Femur (tissue), 1 donor: ENCODE measurements at regions not wholly inside any gene's neighbourhood (a gene's known extent, or its start where the extent isn't known, plus 50 kb on each side); places are given as distances from the start of the nearest gene placed in this dataset.

ENCODE experiments used
- DNase-seq: peaks from one replicate; pipeline ENCODE4 v3.0.0-alpha.2; 2017

GRCh38 chr9:119043996-119044395, 325.2 kb downstream of the BRINP1 start:
- DNase-seq: no peak

- DNase-seq: no peak
Observed at GRCh38 chr9:119044806-119045205, 324.4 kb downstream of the BRINP1 start.

DNA sequence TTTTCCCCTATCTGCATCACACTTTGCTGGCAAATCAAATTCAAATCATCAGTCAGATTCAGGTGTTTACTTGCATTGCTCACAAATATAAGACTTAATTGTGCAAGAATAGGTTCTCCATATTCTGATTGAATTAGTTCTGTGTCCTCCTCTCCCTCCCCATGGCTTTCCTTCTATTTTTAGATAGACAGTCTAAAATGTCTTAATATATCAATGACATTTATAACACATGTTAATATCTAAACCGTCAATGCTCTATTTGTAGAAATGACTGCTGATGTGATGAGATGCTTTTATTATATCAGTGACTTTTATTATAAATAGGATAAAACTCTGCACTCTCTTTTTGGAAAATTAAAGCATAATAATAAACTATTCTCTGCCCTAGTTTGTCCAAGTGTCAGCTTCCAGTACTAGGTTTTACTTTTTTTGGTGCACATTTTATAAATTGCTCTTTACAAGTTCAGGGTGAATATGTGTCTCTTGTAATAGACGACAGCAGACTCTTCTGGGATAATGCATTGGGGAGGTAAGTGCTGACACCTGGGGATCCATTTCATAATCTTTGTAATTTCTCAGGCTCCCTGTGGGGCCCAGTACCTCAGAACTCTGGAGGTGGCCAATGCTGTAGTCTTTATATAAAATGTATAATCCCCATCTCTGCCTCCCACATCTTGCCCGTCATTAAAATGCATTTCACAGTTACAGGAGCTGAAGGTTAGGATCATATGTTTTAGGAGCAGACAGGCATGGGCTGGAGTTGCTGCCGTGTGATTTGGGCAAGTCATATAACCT, 321.5 kb downstream of the BRINP1 start:
- DNase-seq: no peak

DNA sequence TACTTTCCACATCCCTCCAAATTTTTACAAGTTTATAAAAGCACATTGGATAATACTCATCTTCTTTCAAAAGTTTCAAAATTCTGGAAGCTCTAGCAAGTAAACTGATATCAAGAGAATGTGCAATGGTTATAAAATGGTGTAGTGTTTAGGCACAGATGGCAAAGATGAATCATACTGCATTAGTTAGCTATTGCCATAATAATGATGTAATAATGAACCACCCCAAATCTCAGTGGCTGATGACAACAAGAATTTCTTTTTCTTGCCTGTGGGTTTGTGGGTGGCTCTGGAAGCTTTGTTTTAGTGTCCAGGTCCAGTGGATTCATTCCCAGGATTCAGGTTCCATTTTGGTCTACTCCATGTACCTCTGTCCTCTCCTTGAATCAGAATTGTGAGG, 319.0 kb downstream of the BRINP1 start:
- no peak for DNase-seq

DNA sequence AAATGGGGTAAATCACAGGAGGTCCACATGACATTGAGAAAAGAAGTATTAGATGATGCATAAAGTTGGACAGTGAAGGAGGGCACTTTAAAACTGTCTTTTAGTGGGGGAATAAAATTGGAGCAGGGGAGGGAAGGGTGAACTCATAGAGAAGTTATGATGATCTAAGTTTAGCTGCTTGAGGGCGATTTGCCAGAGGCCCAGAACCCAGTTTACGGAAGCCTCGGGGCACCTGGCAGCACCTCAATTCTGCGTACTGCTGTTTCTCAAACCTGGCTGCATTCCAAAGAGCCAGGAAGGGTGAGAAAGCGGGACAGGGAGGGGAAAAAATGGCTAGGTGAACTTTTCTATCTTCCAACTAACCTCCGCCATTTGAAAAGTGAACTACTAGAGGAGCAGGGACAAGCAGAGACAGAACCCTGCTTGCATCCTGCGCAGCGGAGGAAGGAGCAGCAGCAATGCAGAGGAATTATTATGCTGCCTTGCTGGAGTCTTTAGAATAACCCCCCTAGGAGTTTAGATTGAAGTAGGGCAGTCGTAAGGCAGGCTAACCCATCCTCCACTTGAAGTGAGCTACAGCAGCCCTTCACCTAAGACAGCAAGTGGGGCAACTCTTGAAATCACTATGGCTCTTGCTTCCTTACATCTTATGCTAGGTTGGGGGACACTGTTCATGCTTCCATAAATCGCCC, 316.8 kb downstream of the BRINP1 start:
- no peak for DNase-seq

- DNase-seq: no peak
Observed at GRCh38 chr9:119053070-119053469, 316.2 kb downstream of the BRINP1 start.

DNA sequence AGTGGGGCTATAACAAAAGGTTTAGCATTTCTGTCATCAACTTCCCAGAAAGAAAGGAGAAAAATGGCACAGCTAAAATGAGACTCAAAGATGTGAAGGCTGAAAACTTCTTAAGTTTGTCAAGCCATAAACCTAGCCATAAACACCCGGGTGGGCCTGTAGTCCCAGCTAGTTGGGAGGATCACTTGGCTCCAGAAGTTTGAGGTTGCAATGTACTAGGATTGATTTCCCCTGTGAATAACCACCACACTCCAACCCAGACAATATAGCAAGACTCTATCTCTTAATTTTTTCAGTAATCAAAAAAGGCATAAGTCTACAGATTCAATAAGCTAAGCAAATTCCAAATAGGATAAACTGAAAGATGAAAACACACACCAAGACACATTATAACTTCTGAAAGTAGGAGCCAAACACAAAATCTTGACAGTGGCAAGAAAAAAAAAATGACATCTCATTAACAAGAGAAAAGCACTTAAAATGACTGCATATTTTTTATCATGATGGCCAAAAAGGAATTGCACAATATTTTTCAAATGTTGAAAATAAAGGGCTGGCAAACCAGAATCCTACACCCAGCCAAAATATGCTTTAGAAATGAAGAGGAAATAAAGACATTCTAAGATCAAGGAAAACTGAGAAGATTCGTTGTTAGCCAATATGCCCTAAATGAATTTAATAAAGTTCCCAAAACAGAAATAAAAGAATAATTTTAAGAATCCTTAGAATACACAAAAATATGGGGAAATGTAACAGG, 308.4 kb downstream of the BRINP1 start:
- DNase-seq: no peak

DNA sequence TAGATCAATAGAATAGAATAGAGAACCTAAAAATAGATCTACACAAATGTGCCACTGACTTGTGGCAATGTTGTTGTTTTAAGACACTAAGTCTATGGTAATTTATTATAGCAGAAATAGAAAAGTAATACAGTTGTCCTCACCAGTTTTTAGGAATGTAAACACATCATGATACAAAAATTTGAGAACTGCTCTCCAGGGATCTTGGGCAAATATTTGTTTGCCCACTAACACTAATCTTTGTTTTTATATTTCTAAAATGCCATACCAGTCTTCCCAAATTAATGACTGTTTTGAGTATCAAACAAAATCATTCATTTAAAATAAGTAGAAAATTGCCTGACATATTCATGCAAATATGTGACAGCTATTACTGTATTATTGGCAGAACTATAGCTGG, 297.6 kb downstream of the BRINP1 start:
- no peak for DNase-seq

- no peak for DNase-seq
Observed at GRCh38 chr9:119074017-119074416, 295.2 kb downstream of the BRINP1 start.

DNA sequence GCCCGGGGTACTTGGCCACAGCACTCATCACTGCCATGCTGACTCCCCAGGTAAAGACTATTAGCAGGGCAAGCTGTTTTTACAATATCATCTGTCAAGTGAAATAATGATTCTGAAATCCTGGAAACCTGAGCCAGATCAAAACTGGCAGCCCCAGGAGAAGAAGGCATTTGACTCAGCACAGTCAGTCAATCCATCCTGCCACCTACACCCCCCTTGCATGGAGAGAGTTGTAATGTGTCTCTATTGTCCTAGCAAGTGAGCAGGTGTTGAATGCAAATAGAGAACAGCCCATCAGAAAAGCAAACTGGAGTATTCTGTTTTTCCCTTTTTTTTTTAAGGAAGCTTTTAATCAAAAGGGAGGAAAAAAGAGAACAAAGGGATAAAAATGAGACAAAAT, 291.2 kb downstream of the BRINP1 start:
- no peak for DNase-seq

GRCh38 chr9:119083673-119084072, 285.6 kb downstream of the BRINP1 start:
- no peak for DNase-seq

- DNase-seq: no peak
Observed at GRCh38 chr9:119086590-119086989, 282.6 kb downstream of the BRINP1 start.

- no peak for DNase-seq
Observed at GRCh38 chr9:119088002-119088547, 281.2 kb downstream of the BRINP1 start.

DNA sequence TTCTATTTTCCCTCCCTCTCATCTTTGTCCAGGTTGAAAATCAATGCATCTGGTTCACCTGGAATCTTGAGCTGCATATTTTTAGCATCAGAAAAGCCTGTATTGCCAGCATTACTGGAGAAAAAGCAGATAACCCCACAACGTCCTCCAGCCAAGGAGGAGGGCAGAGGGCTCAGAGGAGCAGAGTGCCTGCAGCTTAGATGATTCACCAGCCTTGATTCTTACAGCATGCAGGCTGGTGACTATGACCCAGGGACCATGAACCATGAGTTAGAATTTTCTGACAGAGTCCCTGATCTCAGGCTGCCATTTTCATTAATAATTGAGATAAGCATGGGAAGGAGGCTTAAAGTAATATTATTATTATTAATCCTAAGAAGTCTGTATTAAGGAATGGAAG, 278.2 kb downstream of the BRINP1 start:
- DNase-seq: no peak

GRCh38 chr9:119092125-119092524, 277.1 kb downstream of the BRINP1 start:
- DNase-seq: no peak

- DNase-seq: no peak
Observed at GRCh38 chr9:119094086-119094485, 275.1 kb downstream of the BRINP1 start.

- no peak for DNase-seq
Observed at GRCh38 chr9:119095072-119095471, 274.2 kb downstream of the BRINP1 start.

GRCh38 chr9:119101048-119101447, 268.2 kb downstream of the BRINP1 start:
- DNase-seq: no peak

GRCh38 chr9:119114681-119115080, 254.6 kb downstream of the BRINP1 start:
- no peak for DNase-seq
